GM12878 (cell line): ENCODE measurements at regions not wholly inside any gene's neighbourhood (a gene's known extent, or its start where the extent isn't known, plus 50 kb on each side); places are given as distances from the start of the nearest gene placed in this dataset.

ENCODE experiments used
- ATF2 ChIP-seq: IDR thresholded peaks from 2 replicates; pipeline ENCODE4 v1.6.1; 2012; ENCODE audit warnings: low read length, inconsistent platforms
- CTCF ChIP-seq, 3 experiments: IDR thresholded peaks in 2 of 3; conservative IDR thresholded peaks in 1 of 3; 2 replicates each; pipeline ENCODE4 v1.5.1; 2011; ENCODE audit warnings: low read depth in 3 of 3, low read length in 3 of 3, mild to moderate bottlenecking in 3 of 3, control low read depth in 2 of 3, moderate library complexity in 2 of 3, inconsistent platforms in 1 of 3, mixed read lengths in 1 of 3; ENCODE audit not compliant: control insufficient read depth in 2 of 3, insufficient read depth in 1 of 3; ENCODE audit errors: extremely low read depth in 1 of 3
- EP300 ChIP-seq, 2 experiments: fragments of 150-350 bp in 1 of 2; IDR thresholded peaks; 2 replicates each; pipeline ENCODE4 v1.6.1; 2011 to 2012; ENCODE audit warnings: low read depth in 2 of 2, low read length in 2 of 2, borderline replicate concordance in 1 of 2, improper control_type of control experiment in 1 of 2, inconsistent platforms in 1 of 2; ENCODE audit not compliant: control insufficient read depth in 1 of 2
- JUNB ChIP-seq: IDR thresholded peaks from 2 replicates; pipeline ENCODE4 v1.6.1; 2016; ENCODE audit warnings: antibody characterized with exemption, mild to moderate bottlenecking
- NFIC ChIP-seq: IDR thresholded peaks from 2 replicates; pipeline ENCODE4 v1.6.1; 2012; ENCODE audit warnings: low read depth, mild to moderate bottlenecking, inconsistent platforms, low read length, moderate library complexity
- POLR2AphosphoS5 ChIP-seq: IDR thresholded peaks from 2 replicates; pipeline ENCODE4 v1.6.1; 2011; ENCODE audit warnings: mild to moderate bottlenecking, low read length, inconsistent platforms
- SIX5 ChIP-seq: IDR thresholded peaks from 2 replicates; pipeline ENCODE4 v1.6.1; 2011; ENCODE audit warnings: mild to moderate bottlenecking, low read depth, low read length, moderate library complexity; ENCODE audit not compliant: severe bottlenecking
- SREBF1 ChIP-seq: IDR thresholded peaks from 2 replicates; pipeline ENCODE4 v1.6.1; 2012; ENCODE audit warnings: mild to moderate bottlenecking, low read length
- TBL1XR1 ChIP-seq: IDR thresholded peaks from 2 replicates; pipeline ENCODE4 v1.6.1; 2012; ENCODE audit warnings: low read depth, low read length, improper control_type of control experiment
- ZNF274 ChIP-seq: IDR thresholded peaks from one replicate; pipeline ENCODE4 v1.8.0; 2011; ENCODE audit not compliant: insufficient read length, insufficient read depth

DNA sequence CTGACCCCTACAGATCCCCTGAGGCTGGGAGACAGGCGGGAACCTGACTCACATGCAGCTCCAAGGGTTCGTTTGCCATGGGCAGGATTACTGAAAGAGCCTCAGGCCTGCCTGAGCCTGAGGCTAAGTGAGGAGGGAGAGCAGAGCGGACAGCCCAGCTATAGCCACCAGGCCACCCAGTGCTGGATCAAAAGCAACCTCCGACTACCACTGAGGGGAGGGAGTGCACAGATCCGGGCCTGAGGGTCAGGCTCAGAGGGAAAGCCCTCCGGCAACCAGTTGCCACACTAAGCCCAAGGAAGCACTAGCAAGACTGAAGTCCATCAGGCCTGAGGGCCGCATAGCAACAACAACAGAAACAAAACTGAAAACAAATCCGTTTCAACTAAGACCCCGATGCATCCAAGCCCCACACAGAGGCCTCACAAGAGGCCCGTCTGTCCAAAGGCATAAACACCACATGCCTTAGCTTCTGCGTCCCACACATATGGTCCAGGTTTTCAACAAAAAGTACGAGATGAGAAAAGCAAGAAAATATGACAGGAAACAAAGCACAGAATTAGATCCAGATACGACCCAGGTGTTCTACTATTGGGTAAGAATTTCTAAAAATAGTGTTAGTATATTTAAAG lies 92.5 kb upstream of the VIPR2 start:
- TF ChIP-seq TBL1XR1 (no peak), POLR2AphosphoS5 (no peak), JUNB (no peak), NFIC (no peak), SREBF1 (no peak), CTCF (IDR thresholded peaks at IDR 0.05 in 2 of 3, conservative IDR thresholded peaks at IDR 0.05 in 1 of 3; ENCODE audit: control insufficient read depth in 2 of 3, extremely low read depth in 1 of 3, insufficient read depth in 1 of 3, low read depth in 3 of 3, low read length in 3 of 3) (no peak), SIX5 (no peak), ATF2 (no peak), EP300 (IDR thresholded peaks at IDR 0.05; ENCODE audit: borderline replicate concordance in 1 of 2, control insufficient read depth in 1 of 2, low read depth in 2 of 2, low read length in 2 of 2) (no peak), ZNF274 (no peak)
